Stimulated activated CD4-positive, alpha-beta T cell treated with anti-CD3 and anti-CD28 coated beads, TNF-alpha, amount 100 ng/mL, for 1 hour (primary cell): ENCODE measurements at regions not wholly inside any gene's neighbourhood (a gene's known extent, or its start where the extent isn't known, plus 50 kb on each side); places are given as distances from the start of the nearest gene placed in this dataset.

Source experiments
- DNase-seq, 3 donors: peaks; one replicate each; pipeline ENCODE4 v3.0.0-alpha.2; 2020; ENCODE audit warnings: low read depth in 3 of 3, low spot score in 1 of 3

DNA sequence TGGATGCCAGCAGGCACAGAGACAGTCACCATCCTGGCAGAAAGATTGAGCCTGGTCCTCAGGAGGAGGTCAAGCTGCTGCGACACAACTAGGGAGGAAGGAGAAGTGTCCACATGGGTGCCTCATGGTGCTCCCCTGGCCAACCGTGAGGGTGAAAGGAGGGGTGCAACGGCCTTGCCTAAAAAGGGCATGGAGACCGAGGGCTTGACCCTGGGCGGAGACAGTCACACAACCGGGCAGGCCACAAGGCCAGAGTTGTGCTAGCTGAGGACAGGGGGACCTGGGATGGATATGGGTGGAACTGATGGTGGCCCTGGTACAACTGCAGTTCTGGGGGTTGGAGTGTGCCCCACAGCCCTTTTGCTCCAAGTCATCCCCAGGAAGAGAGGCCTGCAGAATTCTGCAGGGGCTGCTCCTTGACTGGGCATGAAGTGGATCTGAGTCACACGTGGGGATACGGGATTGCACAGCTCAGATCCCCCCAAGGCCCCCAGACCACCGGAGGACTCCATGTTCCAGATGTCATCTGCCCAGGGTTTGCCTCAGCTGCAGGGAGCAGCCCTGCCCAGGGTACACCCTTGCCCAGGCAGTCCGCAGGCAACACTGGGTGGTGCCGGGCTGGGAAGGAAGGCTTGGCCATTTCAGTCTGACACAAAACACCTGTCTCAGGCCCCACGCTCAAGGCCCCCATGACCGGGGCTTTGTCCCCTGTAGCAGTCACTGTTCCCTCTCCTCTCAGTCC lies 602.3 kb upstream of the MGMT start:
- no peak for DNase-seq

DNA sequence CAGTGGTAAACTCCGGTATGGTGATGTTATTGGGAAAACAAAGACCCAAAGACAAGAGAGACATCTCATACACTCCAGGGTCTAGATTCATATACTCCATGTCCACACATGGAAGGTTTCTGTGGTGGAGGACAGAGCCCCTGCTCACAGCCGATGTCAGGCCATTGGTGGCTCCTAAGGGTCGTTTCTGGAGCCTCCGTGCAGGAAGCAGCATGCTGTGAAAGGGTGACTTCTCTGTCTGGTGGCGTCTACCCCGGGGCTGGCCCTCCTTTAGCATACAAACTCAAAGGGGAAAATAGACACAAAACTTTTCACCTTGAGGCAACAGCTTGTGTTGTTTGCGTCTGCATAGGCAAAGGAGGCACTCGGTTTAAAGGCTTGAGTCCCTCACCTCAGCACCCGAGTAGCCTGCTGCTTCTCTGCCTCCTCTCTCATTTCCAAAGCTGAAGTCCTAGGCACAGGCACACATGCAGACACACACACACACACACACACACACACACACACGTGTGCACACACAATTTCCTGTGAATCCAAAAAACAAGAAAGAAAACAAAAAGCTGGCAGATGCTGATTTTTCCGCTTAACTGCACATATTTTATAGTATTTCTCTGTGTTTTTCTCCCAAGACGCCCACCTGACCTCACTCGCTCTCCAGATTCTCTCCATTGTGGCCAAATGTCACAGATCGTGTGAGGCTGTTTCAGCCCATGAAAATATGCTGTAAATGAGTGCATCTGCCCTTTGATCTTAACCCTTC lies 601.4 kb upstream of the MGMT start:
- DNase-seq: no peak

DNA sequence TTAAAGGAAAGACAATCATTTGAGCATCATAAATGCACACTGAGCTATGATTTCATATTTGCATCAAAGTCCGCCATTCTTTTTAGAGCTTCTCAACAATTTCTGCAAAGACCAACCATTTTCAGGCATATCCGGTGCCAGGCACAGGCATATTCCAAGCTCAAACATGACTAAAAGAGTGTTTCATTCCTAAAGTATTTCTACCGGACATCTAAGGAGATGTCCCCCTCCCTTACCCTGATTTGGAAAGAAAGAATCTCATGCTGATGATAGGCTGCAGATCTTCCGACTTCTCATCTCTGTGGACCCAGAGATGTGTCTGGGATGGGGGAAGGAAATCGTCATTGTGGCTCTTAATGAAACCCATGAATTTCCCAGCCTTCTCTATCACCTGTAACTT lies 600.5 kb upstream of the MGMT start:
- DNase-seq: no peak

DNA sequence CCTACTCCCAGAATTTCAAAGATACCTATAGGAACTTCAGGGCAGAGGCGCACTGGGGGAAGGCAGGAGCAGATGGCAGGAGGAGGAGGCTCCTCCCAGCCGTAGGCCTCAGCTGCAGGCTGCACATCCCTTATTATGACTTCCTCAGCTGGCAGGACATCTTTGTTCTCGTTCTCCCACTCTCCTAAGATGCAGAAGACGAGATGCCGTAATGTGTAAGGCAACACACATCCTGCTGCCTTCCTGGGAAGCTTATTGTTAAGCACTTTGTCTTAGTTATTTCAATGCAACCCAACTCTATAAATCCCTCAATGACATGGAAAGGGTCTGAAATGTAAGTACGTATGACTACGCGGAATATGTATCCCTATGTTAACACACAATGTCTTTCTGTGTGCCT lies 599.8 kb upstream of the MGMT start:
- no peak for DNase-seq

DNA sequence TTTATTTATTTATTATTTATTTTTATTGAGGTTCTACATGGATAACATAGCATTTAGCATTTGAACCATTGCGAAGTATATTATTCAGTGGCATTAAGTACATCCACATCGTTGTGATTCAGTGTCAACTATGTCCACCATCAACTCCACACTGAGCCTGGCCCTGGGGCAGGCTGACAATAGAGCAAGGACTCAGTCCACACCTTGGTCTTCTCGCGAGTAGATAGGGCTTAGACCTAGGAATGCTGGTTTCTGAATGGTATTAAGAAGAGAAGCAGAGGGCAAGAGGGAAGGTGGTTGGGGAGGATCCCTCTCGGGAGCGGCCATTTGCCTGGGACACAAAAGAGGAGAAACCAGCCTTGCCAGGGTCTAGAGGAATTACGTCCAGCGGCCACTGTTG lies 599.2 kb upstream of the MGMT start:
- no peak for DNase-seq

DNA sequence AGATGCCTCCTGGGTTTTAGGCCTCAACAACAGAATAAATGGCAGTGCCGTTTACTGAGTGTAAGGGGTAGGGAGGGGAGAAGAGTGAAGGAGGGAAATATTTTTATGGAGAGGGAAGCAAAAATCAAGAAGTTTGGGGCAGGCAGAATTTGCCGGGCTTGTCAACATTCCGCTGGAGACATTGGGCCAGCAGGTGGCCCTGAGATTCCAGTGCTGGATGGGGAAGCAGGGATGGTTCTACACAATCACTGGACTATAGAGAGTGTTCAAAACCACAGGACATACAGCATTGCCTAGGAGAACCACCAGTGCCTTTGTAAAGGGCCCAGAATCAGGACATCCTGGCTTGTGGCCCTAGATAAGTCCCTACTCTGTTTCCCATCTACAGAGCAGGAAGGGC lies 598.6 kb upstream of the MGMT start:
- no peak for DNase-seq

DNA sequence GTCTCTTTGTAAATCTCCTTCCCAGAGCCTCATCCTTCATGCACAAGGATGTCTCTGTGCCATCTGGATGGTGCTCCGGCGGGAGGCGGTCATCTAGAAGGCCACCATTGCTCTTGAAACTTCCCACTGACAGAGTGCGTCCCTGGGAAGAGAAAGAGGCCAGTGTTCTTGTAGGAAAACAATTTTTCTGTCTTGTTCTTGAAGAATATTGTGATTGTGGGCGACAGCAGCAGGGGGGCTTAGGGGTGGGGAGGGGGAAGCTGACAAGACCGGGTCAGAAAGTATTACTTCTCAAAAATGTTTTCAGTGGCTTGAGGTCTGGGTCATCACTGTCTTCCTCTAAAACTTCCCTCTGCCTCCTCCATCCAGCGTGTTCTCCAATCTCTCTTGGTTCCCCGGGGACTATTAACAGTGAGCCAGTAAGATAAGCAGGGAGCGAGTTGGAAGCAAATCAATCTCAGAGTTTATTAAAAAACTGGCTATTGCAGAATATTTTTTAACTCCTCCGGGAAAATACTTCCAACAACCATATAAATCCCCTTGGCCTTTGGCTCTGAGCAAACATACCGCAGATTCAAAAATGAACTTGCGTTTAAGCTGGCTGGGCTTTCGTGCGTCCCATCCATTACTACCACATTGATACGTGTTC lies 597.8 kb upstream of the MGMT start:
- DNase-seq: no peak

DNA sequence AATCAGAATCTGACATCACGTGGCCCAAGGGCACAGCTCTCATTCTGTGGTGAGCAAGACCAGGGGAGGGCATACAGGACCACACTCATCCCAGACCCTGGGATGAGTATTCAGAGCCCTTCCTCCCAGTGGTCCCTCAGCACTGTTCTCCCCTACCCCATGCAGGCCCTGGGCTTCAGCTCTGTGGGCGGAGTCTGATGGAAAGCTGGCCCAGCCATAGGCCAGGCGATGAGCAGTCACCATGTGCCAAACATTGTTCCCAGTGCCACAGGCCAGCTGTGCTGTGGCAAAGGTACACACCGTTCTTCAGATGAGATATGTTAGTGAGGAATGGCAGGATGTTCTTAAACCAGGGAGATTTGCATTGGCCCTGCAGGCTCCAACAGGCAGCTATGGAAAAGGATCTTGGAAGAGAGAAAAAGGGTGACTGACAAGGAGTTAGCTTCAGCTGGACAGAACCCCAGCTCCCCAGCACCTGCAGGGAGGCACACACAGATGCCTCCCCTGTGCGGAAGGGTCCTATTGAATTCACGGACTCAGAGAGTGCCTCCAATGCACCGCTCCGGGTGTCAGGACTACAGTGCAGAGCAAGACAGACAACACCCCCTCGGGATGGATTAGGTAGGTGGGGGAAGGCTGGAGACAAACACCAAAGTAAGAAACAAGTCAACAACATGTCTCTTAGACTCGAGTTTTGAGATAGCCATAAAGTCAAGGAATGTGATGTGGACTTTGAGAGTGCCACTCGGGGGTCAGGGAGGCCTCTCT lies 596.0 kb upstream of the MGMT start:
- DNase-seq: no peak

DNA sequence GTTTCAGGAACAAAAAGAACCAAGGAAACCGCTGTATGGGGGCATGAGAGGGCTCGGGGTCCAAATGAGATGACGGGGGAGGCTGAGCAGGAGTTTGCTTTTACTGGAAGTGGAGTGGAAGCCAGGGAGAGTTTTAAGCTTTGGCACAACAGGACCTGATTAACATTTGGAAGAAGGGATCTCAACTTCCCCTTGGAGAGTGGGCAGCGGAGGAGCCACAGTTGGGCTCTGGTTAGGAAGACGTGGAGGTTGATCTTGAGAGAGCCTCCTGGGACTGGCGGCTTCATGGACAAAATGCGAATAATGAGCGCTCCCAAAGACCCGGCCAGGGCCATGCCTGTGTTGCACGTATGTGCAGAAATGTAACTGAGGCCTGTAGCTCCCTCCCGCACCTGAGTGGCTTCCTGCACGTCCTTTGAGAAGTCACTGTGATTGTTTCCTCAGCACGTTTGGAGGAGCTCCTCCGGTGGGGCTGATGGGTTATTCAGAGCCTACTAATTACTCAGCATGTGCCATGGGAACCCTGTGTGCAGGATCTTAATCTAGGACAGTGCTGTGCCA lies 595.3 kb upstream of the MGMT start:
- no peak for DNase-seq

DNA sequence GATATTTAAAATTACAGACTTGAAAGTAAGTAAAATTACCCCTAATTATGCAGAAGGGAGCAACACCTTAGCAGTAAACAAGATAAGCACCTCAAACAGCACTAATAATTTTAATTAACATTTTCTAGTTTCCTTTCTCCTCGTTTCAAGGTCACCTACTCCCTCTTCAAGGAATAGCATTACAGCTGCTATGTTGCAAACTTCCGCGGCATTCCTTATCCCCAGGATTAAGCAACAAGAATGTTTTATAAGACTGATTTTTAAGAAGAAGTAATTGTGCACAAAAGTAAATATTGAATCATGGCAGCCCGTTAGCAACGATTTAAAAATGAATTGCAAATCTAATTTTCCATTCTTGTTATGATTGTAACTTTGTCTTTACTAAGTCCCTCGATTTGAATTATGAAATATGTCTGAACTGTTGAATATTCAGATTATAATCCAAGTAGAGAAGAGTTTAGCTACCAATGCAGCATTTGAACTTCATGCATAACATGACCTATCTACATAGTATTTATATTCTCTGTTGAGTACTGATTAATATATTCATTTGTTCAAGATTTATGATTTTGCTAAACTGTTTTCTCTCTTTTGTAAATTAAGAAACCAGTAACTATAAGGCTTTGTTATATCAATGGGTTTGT lies 593.5 kb upstream of the MGMT start:
- no peak for DNase-seq

DNA sequence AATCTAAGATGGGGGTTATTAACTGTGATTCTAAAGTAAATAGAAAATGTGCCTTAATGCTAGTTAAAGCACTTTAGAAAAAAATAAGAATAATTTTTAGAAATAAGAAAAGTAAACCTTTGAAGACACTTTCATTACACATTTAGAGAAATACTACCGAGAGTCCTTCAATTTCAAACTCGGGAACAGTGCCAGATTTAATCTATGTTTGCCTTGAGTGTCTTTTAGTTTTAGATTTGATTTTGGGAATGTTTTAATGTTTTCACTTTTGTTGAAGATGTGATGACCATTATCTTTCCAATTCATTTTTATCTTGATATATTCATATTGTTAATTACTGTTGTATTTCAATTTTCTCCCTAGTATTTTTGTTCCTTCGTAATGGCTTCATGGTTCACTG lies 592.7 kb upstream of the MGMT start:
- DNase-seq: no peak

DNA sequence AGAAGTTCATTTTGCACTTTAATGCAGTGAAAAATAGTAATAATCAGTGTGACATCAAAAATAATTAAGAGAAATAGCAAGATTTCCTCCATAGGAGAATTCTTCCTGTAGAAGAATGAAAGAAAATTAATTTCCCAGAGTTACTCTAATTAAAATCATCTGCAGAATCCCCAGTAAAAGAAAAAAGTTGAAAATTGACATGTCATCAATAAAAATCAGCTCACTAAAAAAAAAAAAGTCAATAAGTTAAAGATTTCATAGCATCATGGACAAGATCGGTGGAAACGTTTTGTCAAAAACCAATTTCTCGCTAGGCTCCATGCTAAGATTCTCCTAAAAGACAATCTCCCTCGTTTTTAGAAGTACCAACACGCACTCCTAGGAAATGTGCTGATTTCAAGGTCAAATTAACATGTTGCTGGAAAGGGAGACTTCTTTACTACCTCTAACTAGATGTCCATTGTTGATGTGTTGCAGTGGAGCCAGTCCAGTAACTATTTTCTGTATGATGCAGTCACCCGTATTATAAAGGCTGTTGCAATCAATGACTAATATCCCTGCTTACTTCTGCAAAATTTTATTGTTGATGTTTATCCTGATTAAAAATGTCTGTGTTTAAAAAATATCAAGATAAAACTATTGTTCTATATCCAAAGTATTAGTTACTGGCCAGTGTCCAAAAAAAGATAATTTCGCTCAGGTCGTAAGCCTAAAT lies 591.9 kb upstream of the MGMT start:
- DNase-seq: no peak

DNA sequence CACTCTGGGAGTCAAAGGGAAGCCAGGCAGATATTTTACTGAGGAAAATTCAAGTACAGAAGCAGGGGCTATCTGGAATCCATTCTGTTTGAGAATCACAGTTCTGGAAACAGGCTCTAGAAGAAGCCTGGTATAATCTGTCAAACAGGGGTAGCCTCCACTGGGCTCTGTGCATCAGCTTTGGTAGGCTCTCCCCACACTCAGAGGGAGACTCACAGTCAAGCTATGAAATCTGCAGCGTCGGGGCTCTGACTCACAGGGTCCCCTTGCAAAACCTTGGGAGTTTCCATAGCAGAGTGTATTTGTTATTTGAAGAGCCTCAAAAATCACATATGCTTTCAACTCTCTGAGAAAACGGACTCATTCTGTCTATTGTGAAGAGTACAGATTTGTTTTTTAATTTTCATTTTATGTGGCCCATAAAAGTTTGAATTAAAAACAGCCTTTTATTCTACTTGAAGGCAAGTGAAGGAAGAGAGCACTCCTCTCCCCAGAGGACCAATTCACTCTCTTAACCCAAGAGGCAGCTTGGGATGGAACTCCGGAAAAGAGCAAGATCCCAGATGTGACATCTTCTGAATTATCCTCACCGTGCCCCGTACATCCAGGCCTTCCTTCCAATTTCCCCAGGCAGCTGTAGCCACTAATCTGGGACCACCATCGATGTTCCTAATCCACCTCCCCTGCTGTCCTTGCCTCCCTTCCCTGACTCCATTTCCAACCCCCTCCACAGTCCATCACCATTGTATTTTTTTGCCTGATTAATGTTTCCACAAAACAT lies 590.9 kb upstream of the MGMT start:
- no peak for DNase-seq

DNA sequence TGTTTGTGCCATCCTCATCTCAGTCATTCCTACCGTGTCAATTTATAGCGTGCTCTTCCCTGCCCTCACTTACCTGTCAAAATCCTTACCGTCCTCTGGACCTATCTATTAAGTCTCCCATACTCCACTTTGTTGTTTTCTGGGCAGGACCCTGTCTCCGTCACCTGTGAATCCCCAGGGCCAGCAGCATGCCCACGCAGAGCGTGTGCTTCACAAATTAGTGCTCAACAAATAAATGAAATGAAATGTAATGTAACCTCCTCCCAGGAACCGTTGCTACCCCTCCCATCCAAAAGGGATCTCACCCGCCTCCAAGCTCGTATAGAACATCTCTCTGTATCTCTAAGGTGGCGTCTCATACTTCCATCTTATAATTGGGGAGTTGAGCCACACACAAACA lies 589.9 kb upstream of the MGMT start:
- DNase-seq: no peak

DNA sequence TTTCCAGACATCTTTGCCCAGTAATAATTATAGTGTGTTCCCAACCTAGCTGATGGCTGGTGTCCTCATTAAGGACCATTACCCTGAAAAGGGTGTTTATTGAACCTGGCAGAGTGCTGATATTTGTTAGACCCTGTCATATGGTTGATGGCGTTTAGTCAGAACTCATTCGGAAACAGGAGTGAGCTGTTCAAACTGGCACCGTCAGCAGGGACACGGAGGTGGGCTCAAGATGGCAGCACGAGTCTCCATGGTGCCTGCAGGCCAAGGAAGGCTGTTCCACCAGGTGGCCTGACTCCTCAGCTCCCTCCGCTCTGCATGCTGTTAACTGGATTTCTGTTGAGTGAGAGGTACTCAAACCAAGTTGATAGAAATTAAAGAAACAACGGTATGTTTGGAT lies 589.1 kb upstream of the MGMT start:
- DNase-seq: no peak

DNA sequence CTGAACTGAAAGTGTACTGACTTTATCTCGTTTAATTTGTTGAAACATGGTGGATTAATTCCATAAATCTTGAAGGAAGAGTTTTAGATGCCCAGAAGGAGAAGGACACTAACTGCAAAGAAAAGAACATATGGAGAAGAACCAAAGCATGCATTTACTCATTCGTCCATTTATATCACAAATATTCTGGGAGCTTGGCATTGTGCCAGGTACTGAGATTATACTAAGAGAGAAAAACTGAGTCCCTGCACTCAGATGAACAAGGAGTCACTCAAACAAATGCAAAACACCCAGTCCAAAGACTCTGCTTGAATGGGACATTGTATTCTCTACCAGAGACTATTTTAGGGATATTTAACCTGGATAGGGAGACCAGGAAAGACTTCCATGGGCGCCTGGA lies 588.0 kb upstream of the MGMT start:
- DNase-seq: no peak

DNA sequence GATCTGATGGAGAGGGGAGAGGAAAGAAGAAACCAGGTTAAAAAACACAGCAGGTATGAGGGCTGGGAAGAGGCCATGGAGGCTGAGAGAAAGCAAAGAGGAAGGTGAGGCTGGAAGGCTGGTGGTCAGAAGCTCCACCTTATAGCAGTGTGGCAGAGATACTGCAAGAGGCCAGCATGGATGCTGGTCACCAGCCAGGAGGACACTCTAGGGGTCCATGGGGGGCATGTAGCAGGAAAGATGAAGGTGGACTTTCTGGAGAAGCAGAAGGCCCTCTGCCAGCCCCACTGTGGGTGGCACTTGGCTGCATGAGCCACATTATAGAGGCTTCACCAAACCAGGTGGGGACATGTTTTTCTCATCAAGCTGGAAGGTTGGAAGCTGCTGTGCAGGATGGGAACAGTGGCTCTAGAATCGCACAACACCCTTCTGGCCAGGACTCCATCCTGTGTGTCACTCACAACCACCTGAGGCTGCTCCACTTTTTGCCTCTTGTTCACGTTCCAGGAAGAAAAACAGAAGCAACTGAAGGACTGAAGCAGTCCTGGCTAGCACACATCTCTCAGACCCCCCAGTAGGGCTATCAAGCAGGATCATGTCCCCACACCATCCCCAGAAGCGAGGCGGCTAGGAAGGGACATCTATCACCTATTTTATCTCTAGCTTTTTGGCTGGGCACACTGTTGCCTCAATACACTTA lies 587.5 kb upstream of the MGMT start:
- DNase-seq: no peak

DNA sequence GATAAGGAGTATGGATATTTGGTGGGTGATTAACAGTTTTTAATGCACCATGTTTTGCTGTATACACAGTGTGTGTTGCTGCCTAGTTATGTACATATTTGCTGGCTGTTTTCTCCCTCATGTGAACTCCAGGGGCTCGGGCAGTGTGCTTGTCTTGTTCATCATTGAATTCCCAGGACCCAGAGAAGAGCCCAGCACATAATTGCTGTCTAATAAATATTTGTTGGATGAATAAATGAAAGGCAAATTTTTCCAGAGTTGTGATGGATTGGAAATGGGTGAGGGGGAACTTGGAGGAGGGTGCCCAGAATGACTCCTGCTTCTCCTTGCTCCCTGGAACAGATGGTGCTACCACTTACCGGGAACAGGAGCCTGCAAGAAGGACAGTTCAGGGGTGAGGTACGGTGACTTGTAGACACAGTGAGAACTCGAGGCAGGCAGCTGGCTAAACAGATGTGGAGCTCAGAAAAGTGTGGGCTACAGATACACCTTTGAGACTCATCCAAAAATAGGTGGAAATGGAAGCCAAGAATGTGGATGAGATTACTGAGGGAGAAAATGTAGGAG lies 586.8 kb upstream of the MGMT start:
- no peak for DNase-seq

DNA sequence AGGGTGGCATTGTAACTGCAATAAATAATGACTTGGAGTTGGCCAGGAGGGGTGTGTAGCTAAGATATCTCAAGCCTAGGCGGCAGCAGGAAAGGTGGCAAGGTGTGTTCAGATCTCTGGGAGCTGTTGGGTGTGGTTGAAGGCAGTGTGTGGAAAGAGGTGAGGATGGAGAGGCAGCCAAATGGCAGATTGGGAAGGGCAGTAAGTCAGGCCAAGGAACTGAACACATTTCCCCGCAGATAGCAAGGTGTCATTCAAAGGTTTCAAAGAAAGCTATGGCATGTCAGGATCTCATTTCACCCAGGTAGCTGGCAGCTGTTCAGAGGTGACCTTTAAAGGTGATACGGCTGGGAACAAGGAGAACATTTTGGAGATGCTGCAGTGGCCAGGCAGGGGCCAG lies 586.0 kb upstream of the MGMT start:
- no peak for DNase-seq
